ENCODE measurements at regions not wholly inside any gene's neighbourhood (a gene's known extent, or its start where the extent isn't known, plus 50 kb on each side); places are given as distances from the start of the nearest gene placed in this dataset.
A peak's percentile ranks its signal among the peaks of the same experiment; 100 is the strongest.
"Not testable (repeated sequence)": the region's sequence is repeated elsewhere in the genome, so short reads cannot be mapped to it uniquely, and the experiment has no call there.

DNA sequence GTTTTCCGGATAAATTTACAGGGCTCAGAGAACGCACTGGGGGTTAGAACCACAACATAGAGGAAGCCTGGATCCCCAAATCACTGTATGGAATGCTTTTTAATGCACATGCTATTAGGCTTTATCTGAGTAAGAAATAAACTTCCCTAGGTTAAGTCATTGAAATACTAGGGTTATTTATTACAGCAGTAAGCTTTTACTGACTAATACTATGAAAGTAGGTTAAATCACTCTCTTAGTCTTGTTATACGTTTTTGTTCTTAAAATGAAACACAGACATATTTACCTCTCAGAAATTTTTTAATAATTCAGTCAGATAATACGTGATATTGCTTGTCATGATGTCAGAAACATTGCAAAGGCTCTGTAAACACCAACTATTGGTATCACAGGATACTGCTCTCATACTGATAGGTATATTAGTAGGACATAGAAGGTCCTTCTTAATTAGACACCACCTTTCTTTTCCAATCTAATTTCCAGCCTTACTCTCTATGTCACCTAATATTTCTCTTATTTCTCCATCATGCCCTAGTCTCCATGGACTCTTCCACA lies 162.7 kb upstream of the NYAP2 start:
- DNase-seq = no peak

DNA sequence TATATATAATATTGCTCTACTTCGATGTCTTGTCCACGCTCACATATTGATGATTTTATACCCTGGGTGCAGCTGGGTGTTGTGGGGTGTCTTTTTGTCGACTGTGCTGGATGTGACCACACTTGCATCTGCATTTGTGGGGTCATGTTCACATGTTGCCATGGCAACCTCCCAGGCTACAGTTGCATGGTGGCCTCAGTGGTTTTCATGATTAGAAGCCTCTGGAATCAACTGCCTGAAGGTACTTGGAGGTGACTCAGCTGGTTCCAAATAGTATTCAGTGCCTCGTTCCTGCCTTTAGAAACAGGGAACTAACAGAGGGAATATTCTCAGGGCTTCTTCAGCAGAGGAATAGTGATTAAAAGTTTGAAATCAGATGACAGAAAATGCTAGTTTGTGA lies 166.3 kb upstream of the NYAP2 start:
- no peak for DNase-seq

DNA sequence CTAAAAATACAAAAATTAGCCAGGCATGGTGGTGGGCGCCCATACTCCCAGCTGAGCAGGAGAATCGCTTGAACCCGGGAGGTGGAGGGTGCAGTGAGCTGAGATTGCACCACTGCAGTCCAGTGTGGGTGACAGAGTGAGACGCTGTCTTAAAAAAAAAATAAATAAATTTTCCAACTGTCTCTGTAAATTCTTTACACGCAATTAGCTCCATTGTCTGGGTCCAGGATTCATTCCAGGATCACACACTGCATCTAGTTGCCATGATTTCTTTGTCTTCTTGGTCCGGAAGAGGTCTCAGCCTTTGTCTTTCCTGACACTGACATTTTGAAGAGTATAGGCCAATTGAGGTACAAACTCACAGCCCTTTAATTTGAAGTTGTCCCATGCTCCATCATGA lies 167.6 kb upstream of the NYAP2 start:
- no peak for DNase-seq

DNA sequence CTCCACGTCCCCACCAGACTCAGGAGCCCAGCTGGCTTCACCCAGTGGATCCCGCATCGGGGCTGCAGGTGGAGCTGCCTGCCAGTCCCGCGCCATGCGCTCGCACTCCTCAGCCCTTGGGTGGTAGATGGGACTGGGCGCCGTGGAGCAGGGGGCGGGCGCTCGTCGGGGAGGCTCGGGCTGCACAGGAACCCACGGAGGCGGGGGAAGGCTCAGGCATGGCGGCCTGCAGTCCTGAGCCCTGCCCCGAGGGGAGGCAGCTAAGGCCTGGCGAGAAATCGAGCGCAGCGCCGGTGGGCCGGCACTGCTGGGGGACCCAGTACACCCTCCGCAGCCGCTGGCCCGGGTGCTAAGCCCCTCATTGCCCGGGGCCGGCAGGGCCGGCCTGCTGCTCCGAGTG lies 170.2 kb upstream of the NYAP2 start:
- DNase-seq = not testable (repeated sequence)

DNA sequence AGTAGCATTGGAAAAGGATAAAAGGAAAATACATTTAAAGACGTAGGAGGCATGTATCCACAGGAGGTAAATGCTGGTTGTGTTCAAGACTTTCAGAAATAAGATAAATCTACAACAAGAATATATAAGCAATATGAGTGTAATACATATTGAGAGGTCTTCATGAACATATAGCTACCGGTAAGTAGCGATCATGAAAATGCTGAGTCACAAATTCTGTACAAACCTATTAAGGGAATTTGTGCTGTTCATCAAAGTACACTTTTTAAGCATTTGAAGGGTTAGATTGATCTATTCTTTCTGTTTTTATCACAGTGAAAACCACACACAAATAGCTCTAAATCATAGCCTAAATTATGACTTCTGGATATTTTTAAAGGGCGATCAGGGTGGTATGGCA lies 173.1 kb upstream of the NYAP2 start:
- DNase-seq = no peak

DNA sequence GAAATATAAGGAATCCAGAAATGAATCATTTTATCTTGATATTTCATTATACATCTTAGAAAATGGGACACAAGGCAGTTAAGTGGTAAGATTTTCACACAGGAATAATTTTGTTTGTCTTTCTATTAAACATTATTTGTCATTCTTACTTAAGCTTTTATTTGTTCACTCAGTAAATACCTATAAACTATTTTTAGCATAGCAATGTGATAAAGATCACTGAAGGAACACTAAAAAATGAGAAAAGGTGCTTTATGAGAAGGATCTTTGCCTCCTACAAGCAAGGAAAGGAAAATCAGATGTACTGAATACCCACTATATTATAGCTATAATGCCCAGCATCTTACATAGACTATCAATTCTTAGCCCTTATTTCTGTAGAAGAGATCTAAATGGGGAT lies 176.2 kb upstream of the NYAP2 start:
- DNase-seq = no peak

DNA sequence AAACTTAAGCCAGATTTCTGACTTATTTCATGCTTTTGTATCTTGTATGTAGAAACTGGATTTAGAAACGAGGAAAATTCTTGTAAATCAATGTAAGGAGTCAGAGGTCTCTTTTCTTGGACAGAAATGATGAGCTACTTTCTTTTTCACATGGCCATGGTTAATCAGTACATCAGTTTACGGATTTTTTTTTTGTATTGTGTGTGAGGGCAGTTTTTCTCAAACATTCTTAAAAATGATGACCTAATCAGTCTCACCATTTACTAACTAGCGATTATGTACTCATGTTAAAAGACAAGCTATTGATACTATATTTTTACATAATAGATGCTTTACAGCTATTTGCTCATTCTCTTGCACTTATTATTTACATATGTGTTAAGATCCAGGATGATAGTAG lies 165.2 kb upstream of the DOCK10 start:
- no peak for DNase-seq

DNA sequence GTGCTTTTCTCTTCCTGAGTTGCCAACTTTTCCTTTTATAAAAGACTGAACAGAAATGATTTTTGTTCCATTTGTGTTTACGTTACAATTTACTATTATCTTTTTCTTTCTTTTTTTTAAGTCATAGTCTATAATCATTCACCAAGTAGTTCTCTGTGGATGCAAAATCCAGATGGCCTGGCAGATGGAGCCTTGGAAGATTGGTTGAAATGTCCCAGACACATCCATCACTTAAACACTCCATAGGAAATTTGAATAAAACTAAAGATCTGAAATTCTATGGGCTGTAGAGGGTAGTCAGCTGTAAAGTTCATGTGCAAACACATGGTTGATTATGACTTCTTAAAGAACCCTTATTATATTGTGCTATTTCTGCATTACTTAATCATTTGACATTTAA lies 164.8 kb upstream of the DOCK10 start:
- no peak for DNase-seq

DNA sequence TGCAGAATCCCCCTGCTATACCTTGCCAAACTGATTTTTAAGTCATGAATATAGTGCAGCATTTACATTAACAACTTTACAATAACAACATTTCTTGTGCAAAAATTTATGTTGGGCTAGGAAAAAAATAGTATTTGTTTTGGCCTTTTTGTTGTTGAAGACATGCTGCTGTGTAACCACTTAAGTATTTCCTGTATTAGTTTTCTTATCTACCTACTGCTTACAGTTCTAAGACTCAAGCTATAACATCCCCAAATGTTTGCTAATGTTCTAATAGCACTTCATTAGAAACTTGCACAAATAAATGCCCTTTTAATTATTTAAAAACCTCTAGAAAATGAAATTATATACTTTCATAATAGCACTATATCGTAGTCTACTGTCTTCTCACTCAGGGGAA lies 154.3 kb upstream of the DOCK10 start:
- DNase-seq = no peak

DNA sequence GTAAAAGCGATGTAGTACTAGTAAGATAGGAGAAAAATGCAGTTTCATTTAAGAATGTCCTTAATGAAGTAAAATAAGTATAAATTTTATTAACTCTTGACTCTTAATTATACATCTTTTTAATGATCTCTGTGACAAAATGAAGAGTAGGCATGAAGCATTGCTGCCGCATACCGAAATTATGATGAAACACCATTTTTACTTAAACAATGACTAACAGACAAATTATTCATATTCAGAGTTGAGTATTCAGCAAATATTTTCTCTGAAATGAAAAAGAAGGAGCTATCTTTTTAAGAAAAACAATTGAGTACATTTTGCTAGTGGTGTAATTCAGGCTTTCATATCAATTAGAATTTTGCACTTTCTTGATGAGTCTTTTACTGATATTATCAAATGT lies 150.6 kb upstream of the DOCK10 start:
- DNase-seq = no peak

DNA sequence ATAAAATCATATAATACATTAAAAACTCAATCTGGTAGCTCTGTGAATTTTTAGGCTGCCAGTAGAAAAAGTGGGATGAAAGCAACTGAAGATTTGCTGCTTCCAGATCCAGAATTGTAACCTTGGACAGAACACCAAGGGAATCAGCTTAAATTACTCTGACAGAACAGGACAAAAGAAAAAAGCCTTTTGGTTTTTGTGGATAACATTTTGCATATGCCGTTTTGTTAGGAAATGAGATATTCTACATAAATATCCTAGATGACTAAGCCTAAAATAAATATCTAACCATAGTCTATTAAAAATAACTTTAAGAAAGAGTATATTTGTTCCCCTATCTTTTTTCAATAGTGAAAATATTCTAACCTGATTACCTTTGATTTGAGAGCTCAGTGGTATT lies 148.7 kb upstream of the DOCK10 start:
- no peak for DNase-seq

DNA sequence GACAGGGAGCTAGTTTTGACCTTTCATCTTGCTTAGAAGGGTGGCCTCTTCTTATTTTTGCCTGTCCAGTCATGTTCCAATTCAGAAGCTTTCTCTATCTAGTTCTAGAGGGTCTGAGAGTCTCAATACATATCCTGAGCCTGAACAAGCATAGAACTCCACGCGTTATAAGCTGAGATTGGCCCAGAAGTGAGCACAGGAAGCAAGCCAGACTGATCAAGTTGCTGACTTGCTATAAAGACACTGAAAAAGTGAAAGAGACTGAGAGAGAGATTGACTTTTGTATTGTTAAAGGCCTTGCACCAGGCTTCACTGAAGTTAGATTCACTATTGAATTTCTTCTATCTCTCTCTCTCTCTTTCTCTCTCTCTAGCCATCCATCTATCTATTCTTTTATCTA lies 142.7 kb upstream of the DOCK10 start:
- no peak for DNase-seq

DNA sequence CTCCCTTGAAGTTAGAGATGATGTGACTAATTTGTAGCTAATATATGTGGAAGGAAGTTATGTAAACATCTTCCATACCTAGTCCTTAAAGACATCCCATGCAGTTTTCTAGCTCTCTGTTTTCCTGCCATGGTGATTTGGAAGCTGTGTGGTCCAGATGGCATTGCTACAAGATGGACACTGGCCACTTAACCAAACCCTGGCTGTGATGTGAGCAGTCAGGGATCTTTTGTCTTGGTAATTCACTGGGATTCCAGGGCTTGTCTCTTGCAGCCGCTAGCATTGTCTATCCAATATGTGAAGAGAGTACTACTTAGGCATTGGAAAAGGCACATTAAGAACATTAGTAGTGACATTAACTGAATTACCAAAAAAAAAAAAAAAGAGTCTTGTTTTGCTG lies 139.9 kb upstream of the DOCK10 start:
- DNase-seq = no peak

DNA sequence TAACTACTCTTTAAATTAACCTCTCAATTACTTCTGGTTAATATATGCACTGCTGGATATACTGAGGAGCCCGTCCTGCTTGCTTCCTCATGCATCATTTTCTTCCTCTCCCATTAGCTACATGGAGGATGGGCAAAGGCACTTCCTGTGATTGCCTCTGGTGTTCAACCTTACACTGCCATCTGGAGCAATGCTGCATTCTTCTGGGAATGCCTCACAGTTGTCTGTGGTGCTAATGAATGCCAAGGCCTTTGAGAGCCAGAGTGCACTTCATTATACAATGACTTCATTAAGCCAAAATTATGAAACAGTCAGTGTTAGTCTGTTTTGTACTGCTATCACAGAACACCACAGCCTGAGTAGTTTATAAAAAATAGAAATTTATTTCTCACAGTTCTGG lies 134.8 kb upstream of the DOCK10 start:
- no peak for DNase-seq

DNA sequence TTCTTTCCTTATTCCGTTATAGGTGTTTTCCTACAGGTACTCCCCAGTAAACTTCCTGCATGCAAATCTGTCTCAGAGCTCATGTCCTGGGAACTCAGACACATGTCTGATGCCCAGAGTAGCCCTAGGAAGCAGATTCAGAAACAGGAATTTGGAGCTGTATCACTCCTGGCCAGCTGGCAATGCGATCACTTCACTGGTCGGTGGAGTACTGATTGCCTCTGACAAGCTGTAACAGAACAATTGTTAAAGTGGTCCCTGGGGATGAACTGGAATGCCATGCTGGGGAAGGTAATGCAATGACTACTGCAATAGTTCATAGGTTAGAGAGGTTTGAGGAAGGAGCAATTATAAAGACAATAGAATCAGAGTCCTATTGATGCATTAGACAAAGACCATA lies 131.6 kb upstream of the DOCK10 start:
- peak; percentile 88 for DNase-seq

DNA sequence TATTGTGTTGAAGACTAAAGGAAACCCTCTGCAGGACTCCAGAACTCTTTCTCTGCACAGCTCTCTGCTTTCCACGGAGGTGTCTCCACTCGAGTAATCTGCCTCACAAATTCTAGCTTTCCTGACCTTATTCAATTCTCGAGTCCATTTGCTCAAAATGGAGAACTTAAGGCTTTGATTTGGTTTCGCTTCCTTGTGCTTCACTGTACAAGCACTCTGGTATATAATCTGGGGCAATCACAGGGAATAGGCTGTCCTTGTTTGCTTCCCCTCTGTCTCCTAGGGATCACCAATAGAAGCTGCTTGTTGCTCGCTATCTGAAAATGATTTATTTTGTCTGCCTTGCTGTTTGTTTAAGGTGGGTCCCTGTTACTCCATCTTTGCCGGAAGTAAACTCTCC lies 129.1 kb upstream of the DOCK10 start:
- peak; percentile 38 for DNase-seq

DNA sequence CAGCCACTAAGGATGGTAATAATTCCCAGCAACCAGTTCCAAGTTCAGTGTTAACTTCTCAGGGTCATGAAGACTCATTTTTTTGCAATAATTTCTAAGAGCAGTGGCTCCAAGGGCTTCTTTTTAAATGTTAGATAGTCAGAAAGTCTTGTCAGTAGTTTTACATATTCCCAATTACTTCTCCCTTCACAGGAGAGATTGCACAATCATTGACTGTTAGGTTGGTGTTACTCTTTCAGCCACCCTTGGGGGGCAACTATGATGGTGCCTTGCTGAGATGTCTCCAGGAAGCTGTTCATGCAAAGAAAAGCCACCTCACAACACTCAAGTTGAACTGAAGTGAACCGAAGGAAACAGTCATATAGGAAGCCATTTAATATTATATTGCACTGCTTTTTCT lies 127.9 kb upstream of the DOCK10 start:
- no peak for DNase-seq

DNA sequence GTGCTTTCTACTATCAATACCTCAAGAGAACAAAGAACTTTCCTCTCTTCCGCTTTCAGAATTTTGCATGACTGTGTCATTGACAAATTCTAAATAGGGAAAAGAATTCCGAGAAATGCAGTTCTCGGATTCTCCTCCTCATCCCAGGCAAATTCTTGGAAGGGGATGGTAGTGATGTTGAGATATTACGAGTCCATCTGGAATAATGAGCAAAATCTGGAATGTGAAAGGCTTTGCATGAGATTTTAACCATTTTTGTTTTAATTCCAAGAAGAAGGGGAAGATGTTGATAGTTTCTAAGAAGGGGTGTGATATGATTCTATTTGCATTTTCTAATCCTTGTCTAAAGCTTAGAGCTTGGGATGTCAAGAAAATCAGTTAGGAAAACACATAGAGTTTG lies 127.1 kb upstream of the DOCK10 start:
- no peak for DNase-seq

DNA sequence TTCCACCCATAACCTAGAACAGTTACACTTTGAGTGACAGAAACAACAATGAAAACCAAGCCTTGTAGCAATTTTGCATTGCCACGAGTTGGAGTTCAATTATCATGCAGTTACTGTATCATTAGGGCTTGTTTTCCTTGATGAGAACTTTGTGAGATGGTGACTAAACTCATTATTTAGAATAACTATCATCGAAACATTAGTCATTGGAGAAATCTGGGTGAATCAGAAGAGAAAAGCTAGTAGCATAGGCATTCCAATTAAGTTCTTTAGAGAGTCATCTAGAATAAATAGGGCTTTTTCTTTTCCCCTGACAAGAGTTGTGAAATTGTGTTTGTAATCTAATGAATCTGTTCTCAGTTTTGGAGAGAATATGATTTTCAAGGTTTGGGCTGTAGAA lies 122.8 kb upstream of the DOCK10 start:
- DNase-seq = no peak

DNA sequence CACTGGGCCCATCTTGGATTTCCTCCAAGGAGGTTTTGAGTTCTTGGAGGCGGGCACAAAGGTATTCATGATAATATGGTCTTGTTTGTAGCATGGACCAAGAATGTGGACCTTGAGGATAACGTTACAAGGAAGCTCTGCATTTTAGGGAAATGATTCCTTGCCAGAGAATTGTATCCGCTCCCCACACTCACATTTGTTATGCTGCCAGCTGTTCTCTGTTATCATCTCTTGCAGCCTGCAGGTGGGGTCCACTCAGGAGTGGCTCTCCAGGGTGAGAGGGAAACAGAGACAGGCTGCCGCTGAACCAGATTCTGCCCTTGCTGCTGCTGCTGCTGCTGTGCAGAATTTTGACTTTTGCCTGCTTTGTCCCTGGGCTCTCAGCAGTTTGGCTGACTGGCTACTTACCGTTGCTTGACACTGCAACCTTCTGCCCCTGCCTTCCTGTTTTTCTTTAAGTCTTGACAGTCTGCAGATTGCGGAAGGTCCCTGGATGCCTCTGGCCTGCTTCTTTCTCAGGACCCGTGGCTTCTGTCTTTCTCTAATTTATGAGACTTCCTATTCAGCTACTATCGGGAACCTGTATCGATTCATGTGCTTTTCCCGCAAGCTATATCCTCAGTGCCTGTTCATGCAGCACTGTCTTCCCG lies 122.3 kb upstream of the DOCK10 start:
- no peak for DNase-seq

DNA sequence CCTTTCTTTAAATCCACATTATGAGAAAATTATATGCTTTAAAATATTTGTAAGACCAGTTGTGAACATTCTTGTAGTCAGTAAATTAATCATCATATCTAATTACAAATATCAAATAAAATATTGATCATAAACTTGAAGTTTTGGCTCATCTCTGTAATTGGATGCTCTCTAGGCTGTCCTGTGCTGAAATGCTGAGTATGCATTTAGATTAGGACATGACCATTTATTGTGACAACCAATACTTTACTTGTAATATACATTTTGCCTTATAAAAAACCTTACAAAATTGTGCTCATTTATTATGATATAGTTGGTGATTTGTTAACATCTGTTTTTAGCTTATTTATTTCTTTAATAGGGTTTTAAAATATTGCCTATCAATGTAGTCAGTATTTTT lies 116.1 kb upstream of the DOCK10 start:
- DNase-seq = no peak

DNA sequence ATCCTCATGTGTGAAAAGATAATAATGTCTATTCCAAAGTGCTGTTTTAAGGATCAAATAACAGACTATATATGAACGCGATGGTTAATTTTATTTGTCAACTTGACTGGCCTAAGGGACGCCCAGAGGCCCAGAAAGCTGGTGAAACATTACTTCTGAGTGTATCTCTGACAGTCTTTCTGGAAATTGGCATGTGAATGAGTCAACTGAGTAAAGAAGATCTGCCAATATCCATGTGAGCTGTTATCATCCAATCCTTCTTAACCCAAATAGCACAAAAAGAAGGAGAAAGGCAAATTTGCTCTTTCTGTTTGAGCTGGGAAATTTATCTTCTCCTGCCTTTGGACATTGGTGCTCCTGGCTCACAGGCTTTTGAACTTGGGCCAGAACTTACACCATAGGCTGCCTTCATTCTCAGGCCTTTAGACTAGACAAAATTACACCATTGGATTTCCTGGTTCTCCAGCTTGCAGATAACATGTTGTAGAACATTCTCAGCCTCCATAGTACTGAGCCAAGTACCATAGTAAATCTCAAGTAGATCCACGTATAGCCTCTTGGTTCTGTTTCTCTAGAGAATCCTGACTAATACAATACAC lies 114.7 kb upstream of the DOCK10 start:
- DNase-seq = no peak

DNA sequence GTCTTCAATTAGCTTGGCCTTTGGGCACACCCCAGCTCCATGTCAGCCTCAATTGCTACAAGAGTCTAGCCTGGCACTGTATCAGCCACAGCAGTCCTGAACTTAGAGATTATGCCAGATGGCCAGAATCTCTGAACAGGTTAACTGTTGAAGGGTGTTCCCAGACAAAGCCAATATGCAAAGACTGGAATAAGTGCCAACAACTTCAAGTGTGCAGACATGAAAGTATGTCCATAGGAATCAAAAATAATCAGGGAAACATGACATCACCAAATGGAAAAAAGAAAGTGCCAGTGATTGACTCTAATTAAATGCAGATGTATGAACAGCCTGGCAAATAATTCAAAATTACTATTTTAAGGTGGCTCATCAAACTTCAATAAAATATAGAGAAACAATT lies 98.5 kb upstream of the DOCK10 start:
- no peak for DNase-seq

DNA sequence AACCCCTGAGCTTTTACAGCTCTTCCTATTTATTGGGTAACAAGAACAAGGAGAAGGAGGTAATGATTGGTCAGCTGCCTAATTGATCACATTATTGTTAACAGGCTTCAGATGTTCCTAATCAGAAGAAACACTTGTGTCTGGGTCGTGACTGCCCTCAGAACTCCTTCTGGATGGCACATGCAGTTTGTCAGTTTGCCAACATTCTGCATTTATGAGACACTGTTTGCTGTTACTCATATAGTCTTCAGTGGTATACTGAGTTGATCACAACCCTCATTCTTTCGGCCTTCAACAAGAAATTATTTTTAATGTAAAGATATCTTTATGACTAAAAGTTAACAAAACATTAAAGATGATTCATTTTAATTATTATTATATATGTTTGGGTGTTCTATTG lies 95.7 kb upstream of the DOCK10 start:
- no peak for DNase-seq

DNA sequence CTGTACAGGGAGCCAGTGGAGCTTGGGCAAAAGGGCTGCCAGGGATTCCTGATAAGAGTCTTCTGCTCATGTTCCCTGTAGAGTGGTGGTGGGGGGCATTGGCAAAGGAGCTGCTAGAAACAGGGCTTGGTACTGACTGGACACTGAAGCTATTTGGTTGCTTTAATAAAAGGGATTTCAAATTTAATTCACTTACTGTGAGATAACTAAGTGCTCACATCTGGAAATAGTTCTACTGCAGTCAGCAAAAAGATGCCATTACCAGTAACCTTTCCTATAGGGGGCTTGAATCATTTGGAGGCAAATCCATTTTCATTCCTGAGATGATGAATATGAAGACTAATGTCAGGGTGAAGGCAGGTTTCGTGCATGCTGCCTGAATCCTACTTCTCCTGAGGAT lies 94.3 kb upstream of the DOCK10 start:
- no peak for DNase-seq

Measured in DMS153 (cell line).